ENCODE measurements at regions not wholly inside any gene's neighbourhood (a gene's known extent, or its start where the extent isn't known, plus 50 kb on each side); places are given as distances from the start of the nearest gene placed in this dataset.
"Not testable (repeated sequence)": the region's sequence is repeated elsewhere in the genome, so short reads cannot be mapped to it uniquely, and the experiment has no call there.

GRCh38 chr5:75002271-75002670 is 50.1 kb downstream of the GCNT4 start:
- DNase-seq = no peak

- DNase-seq = no peak
These were observed 56.4 kb downstream of the GCNT4 start for GRCh38 chr5:74995926-74996325.

GRCh38 chr5:74994826-74995225 is 57.5 kb downstream of the GCNT4 start:
- no peak for DNase-seq

- DNase-seq = no peak
These were observed 58.6 kb downstream of the GCNT4 start for GRCh38 chr5:74993743-74994142.

- DNase-seq = no peak
These were observed 59.6 kb downstream of the GCNT4 start for GRCh38 chr5:74992791-74993190.

- no peak for DNase-seq
These were observed 60.8 kb downstream of the GCNT4 start for GRCh38 chr5:74991522-74991921.

GRCh38 chr5:74990194-74990593 is 62.2 kb downstream of the GCNT4 start:
- DNase-seq = no peak

- no peak for DNase-seq
These were observed 63.9 kb downstream of the GCNT4 start for GRCh38 chr5:74988273-74988983.

GRCh38 chr5:74978345-74978744 is 74.0 kb downstream of the GCNT4 start:
- DNase-seq = no peak

- no peak for DNase-seq
These were observed 74.9 kb downstream of the GCNT4 start for GRCh38 chr5:74977471-74977870.

- no peak for DNase-seq
These were observed 75.7 kb downstream of the GCNT4 start for GRCh38 chr5:74976651-74977050.

- no peak for DNase-seq
These were observed 76.8 kb downstream of the GCNT4 start for GRCh38 chr5:74975582-74975981.

- no peak for DNase-seq
These were observed 77.8 kb downstream of the GCNT4 start for GRCh38 chr5:74974451-74975091.

- no peak for DNase-seq
These were observed 78.7 kb downstream of the GCNT4 start for GRCh38 chr5:74973694-74974093.

GRCh38 chr5:74971947-74972460 is 80.4 kb downstream of the GCNT4 start:
- DNase-seq = no peak

- not testable (repeated sequence) for DNase-seq
These were observed 81.5 kb downstream of the GCNT4 start for GRCh38 chr5:74970891-74971290.

GRCh38 chr5:74969726-74970125 is 82.6 kb downstream of the GCNT4 start:
- no peak for DNase-seq

GRCh38 chr5:74966141-74967026 is 86.0 kb downstream of the GCNT4 start:
- no peak for DNase-seq

- DNase-seq = no peak
These were observed 89.0 kb downstream of the GCNT4 start for GRCh38 chr5:74963407-74963806.

- no peak for DNase-seq
These were observed 91.7 kb upstream of the FAM169A start for GRCh38 chr5:74957906-74958305.

- DNase-seq = no peak
These were observed 91.0 kb upstream of the FAM169A start for GRCh38 chr5:74957029-74957784.

GRCh38 chr5:74956278-74956677 is 90.1 kb upstream of the FAM169A start:
- DNase-seq = no peak

All from hindlimb muscle (tissue), 1 donor.